ENCODE measurements at regions not wholly inside any gene's neighbourhood (a gene's known extent, or its start where the extent isn't known, plus 50 kb on each side); places are given as distances from the start of the nearest gene placed in this dataset.

DNA sequence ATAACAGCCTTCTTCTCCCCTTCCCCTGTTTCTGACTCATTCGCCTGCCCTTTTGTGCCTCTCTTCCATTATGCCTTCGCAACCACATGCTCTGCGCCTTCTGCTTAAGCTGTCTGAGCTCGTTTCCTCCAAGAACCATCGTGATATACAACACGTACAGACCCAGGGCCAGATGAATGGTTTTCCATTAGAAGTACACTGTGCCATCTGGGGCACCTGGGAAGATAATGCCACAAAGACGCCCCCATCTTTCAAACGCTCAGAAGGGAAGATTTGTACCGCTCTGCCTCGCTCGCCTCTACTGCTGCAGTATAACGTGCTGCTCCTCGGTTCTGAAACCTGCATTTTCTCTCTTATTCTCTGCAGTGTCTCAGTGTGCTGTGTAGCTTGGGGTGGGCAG is 470.9 kb upstream of the STXBP6 start:
- TF ChIP-seq, protein P1, sequence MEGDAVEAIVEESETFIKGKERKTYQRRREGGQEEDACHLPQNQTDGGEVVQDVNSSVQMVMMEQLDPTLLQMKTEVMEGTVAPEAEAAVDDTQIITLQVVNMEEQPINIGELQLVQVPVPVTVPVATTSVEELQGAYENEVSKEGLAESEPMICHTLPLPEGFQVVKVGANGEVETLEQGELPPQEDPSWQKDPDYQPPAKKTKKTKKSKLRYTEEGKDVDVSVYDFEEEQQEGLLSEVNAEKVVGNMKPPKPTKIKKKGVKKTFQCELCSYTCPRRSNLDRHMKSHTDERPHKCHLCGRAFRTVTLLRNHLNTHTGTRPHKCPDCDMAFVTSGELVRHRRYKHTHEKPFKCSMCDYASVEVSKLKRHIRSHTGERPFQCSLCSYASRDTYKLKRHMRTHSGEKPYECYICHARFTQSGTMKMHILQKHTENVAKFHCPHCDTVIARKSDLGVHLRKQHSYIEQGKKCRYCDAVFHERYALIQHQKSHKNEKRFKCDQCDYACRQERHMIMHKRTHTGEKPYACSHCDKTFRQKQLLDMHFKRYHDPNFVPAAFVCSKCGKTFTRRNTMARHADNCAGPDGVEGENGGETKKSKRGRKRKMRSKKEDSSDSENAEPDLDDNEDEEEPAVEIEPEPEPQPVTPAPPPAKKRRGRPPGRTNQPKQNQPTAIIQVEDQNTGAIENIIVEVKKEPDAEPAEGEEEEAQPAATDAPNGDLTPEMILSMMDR (IDR thresholded peaks at IDR 0.05): no peak
- TF ChIP-seq EP300 (IDR thresholded peaks at IDR 0.05) (no peak), POLR2AphosphoS5 (IDR thresholded peaks at IDR 0.05) (no peak)
